Activated naive CD4-positive, alpha-beta T cell treated with anti-CD3 and anti-CD28 coated beads, Interleukin-2, amount 50 U/mL, for 72 hours (primary cell): ENCODE measurements at regions not wholly inside any gene's neighbourhood (a gene's known extent, or its start where the extent isn't known, plus 50 kb on each side); places are given as distances from the start of the nearest gene placed in this dataset.
"Not testable (repeated sequence)": the region's sequence is repeated elsewhere in the genome, so short reads cannot be mapped to it uniquely, and the experiment has no call there.

Experiments used
- ATAC-seq, 2 donors: fragments of 150-1000 bp; cut with Tn5 transposase; 2 replicates each; pipeline ENCODE4 v1.10.0; 2021; ENCODE audit warnings: mild to moderate bottlenecking in 2 of 2, moderate library complexity in 2 of 2
- DNase-seq, 2 donors: peaks; one replicate each; pipeline ENCODE4 v3.0.0; 2021 to 2022; ENCODE audit warnings: low spot score in 2 of 2
- H3K27ac Mint-ChIP-seq, 2 donors: one replicate each; pipeline ENCODE4 v1.8.0; 2022; ENCODE audit warnings: mild to moderate bottlenecking in 2 of 2, mixed read lengths in 2 of 2
- H3K36me3 Mint-ChIP-seq, 2 donors: one replicate each; pipeline ENCODE4 v1.8.0; 2022; ENCODE audit warnings: mixed read lengths in 2 of 2
- H3K9me3 Mint-ChIP-seq, 2 donors: one replicate each; pipeline ENCODE4 v1.8.0; 2022; ENCODE audit warnings: mixed read lengths in 2 of 2

DNA sequence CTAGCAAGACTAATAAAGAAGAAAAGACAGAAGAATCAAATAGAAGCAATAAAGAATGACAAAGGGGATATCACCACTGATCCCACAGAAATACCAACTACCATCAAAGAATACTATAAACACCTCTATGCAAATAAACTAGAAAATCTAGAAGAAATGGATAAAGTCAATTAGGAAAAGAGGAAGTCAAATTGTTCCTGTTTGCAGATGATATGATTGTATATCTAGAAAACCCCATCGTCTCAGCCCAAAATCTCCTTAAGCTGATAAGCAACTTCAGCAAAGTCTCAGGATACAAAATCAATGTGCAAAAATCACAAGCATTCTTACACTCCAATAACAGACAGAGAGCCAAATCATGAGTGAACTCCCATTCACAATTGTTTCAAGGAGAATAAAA is 133.0 kb downstream of the ZFAND4 start:
- H3K9me3 Mint-ChIP-seq, DNase-seq, ATAC-seq, H3K27ac Mint-ChIP-seq: not testable (repeated sequence)
- peaks cover 0 to 13% of the 10 kb centered on the region in 2 donors for H3K36me3 Mint-ChIP-seq

DNA sequence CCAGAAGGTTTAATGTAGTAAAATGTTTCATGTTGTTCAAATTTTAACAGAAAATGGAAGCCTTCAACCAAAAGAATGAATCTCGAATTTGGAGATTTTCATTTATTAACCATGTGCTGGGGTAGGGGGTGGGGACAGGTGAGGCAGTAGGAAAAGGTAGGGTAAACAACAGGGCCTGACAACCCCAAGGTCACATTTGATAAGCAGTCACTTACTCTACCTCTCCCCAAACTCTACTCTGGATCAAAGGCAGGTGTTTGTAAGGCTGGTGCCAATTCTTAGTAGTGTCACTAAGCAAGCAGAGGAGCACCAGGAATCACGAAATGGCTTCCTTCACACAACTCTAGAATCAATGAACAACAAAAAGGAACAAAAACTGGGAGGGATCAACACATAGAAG is 138.0 kb downstream of the ZFAND4 start:
- DNase-seq (no peak), ATAC-seq (no peak)
- H3K9me3 Mint-ChIP-seq, result peaks cover 4 to 6% of the 10 kb centered on the region in 2 donors
- H3K27ac Mint-ChIP-seq, result no peak overlapping the region
- H3K36me3 Mint-ChIP-seq, result peaks cover 0 to 18% of the 10 kb centered on the region in 2 donors

DNA sequence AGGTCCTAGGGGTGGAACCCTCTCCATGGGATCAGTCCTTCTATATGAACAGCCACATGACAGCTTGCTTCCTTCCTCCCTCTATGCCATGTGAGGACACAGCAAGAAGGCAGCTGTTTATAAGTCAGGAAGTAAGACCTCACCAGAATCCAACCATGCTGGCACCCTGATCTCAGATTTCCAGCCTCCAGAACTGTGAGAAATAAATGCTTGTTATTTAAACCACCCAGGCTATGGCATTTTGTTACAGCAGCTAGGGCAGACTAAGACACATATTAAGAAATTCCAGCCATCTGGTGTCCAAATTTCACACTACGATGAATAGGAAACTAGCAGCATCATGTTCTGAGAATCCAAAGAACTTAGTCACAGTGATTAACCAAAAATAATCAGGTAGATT is 140.1 kb downstream of the ZFAND4 start:
- Mint-ChIP-seq H3K36me3 (peaks cover 0 to 15% of the 10 kb centered on the region in 2 donors), H3K27ac (no peak overlapping the region), H3K9me3 (no peaks in the 10 kb centered on the region)
- no peak for ATAC-seq
- no peak for DNase-seq

DNA sequence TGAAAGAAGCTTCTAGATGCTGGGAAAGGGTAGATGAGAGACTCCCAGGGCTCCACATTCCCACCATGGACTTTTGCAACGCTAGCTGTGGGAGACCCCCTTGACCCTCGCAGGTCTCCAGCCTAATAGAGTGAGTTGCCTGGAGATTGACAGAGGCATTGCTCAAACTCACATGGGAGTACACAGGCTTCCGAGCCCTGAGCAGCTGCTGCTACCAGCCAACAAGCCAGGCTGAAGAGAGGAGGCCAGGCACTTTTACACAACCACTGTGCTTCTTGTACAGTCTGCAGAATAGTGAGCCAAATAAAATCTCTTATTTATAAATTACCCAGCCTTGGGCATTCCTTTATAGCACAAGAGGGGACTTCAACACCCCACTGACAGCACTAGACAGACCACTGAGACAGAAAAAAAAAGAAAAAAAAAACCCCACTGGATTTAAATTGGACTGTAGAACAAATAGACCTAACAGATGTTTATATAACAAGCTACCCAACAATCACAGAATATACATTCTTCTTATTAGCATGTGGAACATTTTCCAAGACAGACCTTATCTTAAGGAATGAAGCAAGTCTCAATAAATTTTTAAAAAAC is 146.2 kb downstream of the ZFAND4 start:
- peaks cover 0 to 22% of the 10 kb centered on the region in 2 donors for H3K36me3 Mint-ChIP-seq
- ATAC-seq, result no peak

DNA sequence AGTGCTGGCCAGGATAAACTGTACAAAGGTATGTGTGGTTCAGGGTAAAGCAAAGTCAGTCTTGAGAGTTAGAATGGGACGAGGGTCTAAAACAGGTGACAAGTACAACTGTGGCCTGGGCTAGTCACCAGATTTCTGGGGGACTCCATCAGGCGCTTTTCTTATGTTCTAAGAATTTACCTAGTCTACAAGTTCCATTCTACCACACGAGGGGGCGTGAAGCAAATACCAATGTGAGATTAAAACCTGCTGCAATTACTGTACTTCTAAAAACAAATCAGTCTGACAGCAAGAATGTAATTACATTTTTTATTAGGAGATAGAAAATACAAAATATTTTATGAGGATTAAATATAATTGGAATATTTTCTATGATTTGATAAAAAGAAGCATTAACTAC is 146.5 kb downstream of the ALOX5 start:
- no peak for ATAC-seq
- H3K27ac Mint-ChIP-seq, result no peak overlapping the region
- DNase-seq, result no peak
- H3K9me3 Mint-ChIP-seq, result no peaks in the 10 kb centered on the region
- peaks cover 0 to 5% of the 10 kb centered on the region in 2 donors for H3K36me3 Mint-ChIP-seq

More for the DNA sequence above, 146.2 kb downstream of the ZFAND4 start:
- no peak overlapping the region for H3K27ac Mint-ChIP-seq
- H3K9me3 Mint-ChIP-seq, result no peaks in the 10 kb centered on the region
- DNase-seq, result no peak

DNA sequence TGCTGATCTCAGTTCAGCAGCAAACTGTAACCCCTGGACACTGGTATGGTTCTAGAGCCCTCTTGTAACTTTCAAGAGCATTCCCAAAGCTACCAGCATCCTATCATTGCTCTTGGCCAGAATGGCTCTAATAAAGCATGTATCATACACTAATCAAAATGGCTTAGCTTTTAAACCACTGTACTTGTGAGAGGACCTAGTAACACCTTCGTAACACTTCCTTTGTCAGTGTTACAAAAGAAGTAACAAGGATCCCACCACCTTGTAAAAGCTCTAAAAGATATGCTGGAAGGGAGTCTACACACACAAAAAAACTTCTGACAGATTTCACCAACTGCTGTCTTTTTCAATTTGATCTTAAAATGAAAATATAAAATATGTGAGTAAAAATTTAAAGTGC is 144.7 kb downstream of the ALOX5 start:
- ATAC-seq, result no peak
- Mint-ChIP-seq H3K36me3 (peaks cover 0 to 5% of the 10 kb centered on the region in 2 donors), H3K27ac (no peak overlapping the region), H3K9me3 (no peaks in the 10 kb centered on the region)
- no peak for DNase-seq

DNA sequence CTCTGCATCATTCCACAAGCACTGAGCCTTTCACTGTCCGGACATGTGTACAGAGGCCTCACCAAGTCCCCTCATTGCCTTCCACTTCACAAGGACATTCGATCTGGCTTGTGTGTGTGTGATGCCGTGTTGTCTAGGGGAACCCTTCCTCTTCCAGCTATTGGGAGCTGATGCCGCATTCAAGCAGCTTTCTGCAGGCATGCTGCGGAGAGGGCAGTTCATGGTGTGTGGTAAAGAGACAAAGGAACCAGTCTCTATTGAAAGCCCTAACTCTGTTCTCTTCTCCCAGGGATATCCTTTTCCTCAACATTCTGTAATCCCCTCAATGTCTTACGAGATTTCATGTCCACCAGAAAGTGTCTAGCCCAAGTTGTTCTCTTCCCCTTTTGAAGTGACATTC is 141.6 kb downstream of the ALOX5 start:
- Mint-ChIP-seq H3K27ac (peak overlapping the region; percentile 22 to 49), H3K36me3 (peaks cover 0 to 5% of the 10 kb centered on the region in 2 donors), H3K9me3 (no peaks in the 10 kb centered on the region)
- no peak for ATAC-seq
- DNase-seq, result no peak

DNA sequence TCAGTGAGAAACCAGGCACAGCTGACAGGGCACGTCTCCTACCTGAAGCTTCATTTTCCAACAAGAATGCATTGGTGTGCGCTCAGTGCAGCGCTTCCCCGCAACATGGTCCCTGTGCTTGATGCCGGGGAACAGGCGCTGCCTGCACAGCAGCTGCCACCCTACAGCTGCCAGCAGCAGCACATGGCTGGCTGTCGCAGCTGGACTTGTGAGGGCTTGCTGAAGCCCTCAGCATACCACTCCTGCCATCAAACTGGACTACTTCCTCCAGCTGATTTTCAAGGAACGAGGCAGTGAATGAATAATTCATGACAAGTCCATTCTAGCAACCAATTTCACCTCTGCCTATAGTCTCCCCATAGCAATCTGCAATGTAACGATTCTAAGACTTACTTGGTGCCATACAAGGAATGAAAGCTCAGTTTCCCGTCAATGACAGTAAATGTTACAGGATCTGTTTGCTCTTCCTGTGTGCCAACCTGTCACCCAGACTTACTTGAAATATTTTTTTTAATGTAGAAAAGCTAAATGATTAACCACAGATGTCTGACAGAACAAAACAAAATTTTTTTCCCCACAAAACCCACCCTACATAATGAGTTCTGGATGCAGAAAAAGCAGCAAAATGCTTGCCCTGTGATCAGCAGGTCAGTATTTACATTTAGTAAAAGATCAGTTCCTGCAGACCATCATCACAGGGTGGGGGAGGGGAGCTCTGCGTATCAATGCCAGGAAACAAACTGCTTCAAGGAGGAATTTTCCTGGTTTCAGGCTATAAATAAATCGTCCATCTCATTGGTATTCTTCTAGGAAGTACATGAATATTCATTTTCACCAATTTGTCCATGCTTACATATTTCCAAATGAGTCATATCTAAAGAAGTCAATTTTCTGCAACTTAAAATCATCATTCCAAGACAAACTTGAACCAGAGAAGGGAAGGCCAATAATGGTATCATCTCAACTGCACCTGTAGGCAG is 140.6 kb downstream of the ALOX5 start:
- H3K9me3 Mint-ChIP-seq, result no peaks in the 10 kb centered on the region
- peaks cover 0 to 5% of the 10 kb centered on the region in 2 donors for H3K36me3 Mint-ChIP-seq
- ATAC-seq (no peak), DNase-seq (no peak)
- H3K27ac Mint-ChIP-seq, result no peak overlapping the region

DNA sequence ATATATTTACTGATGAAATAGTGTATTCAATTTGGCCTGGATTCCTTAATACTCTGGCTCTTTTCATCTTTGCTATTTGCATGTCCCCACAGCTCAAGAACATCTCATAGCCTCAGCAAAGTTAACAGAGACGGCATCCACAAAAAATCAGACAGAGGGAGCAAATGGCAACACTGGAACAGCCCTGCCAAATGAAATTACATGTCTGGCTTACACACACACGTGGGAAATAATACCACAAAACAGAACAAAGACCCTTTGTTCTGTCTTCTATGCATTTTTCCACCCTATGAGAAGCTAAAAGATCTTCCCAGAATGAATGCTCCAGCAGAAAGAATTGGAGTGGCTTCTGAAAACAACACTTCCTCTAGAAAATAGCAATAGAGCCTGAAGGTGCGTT is 139.5 kb downstream of the ALOX5 start:
- no peaks in the 10 kb centered on the region for H3K9me3 Mint-ChIP-seq
- peaks cover 0 to 5% of the 10 kb centered on the region in 2 donors for H3K36me3 Mint-ChIP-seq
- no peak for ATAC-seq
- no peak overlapping the region for H3K27ac Mint-ChIP-seq
- no peak for DNase-seq

DNA sequence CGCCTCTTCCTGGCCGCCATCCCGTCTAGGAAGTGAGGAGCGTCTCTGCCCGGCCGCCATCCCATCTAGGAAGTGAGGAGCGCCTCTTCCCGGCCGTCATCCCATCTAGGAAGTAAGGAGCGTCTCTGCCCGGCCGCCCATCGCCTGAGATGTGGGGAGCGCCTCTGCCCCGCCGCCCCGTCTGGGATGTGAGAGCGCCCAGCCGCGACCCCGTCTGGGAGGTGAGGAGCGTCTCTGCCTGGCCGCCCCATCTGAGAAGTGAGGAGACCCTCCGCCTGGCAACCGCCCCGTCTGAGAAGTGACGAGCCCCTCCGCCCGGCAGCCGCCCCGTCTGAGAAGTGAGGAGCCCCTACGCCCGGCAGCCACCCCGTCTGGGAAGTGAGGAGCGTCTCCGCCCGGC is 137.9 kb downstream of the ALOX5 start:
- not testable (repeated sequence) for H3K27ac Mint-ChIP-seq

DNA sequence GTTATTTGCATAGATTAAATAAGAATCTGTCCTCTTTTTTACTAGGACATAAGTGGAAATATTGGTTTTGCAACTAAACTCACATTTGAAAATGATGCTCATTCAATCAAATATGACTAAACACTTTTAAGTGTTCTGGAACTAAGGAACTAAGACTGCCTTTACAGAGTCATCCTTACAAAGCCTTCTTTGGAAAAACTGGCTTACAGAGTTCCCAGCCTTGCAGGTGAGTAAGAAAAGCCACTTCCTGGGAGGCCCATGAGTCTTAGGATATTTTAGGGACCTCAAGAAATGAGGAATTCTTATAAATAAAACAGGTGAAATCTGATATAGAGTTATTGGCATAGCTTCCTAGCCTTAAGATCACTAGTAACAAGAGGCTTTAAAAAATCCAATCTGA is 135.5 kb downstream of the ALOX5 start:
- ATAC-seq, result no peak
- H3K36me3 Mint-ChIP-seq, result no peaks in the 10 kb centered on the region
- H3K27ac Mint-ChIP-seq, result no peak overlapping the region
- DNase-seq, result no peak
- no peaks in the 10 kb centered on the region for H3K9me3 Mint-ChIP-seq

More for the DNA sequence above, 137.9 kb downstream of the ALOX5 start:
- not testable (repeated sequence) for ATAC-seq, H3K9me3 Mint-ChIP-seq, DNase-seq, H3K36me3 Mint-ChIP-seq

DNA sequence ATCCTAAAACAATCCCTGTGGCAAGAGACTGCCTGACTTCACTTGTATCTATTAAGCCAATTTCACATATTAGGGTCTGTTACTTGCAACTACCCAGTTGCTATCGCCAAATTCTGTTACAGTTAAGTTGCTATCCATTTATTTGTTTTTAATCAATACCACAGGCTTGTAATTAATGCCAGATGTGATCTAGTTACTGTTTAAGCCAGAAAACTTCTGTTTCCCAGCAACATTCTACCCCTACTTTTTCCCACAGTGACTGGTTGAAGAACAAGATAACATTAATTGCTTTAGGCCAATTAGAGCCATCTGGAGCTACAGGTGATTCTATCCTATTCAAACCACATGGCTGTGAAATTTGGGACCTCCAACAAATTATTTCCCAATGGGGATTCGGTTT is 131.3 kb downstream of the ALOX5 start:
- H3K27ac Mint-ChIP-seq, result no peak overlapping the region
- H3K36me3 Mint-ChIP-seq, result no peaks in the 10 kb centered on the region
- DNase-seq (no peak), ATAC-seq (no peak)
- H3K9me3 Mint-ChIP-seq, result no peaks in the 10 kb centered on the region

DNA sequence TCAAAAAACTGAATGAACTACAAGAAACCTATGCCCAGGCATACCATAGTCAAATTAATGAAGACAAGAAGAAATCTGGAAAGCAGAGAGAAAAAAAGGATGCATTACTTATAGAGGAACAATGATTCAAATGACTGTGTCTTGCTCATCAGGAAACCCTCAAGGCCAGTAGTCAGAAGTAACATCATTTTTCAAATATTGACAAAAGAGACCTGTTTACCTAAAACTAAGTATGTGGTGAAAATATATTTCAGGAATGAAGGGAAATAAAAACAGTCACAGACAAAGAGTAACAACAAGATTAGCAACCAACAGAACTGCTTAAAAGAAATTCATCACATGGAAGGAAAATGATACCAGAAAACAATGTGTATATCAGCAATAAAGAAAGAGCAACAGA is 128.4 kb downstream of the ALOX5 start:
- Mint-ChIP-seq H3K27ac (no peak overlapping the region), H3K9me3 (no peaks in the 10 kb centered on the region), H3K36me3 (peaks cover 0 to 2% of the 10 kb centered on the region in 2 donors)
- DNase-seq (no peak), ATAC-seq (no peak)

DNA sequence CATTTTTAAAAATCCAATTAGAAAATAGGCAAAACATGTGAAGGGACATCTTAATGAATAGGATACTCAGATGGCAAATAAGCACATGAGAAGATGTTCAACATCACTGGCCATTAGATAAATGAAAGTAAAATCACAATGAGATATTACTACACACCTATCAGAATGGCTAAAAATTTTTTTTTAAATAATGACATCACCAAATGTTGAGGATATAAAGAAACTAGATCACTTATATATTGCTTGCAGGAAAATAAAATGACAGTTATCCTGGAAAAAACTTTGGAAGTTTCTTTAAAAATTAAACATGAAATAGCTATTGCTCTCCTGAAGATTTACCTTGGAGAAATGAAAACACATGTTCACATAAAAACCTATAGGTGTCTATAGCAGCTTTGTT is 127.8 kb downstream of the ALOX5 start:
- Mint-ChIP-seq H3K9me3 (no peaks in the 10 kb centered on the region), H3K27ac (no peak overlapping the region), H3K36me3 (peaks cover 0 to 5% of the 10 kb centered on the region in 2 donors)
- no peak for ATAC-seq
- DNase-seq, result no peak

DNA sequence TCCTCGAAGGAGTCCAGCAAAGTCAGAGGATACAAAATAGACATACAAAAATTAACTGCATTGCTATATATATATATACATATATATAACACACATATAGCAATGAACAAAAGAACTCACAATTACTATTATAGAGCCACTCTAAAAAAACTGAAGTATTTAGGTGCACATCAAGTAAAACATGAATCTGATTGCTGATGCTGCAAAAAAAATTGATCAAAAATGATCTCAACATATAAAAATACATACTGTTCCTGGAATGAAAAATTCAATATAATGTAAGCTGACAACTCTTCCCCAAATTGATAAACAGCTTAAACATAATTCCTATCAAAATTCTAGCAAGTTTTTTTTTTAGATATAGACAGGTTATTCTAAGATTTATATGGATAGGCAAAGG is 126.8 kb downstream of the ALOX5 start:
- Mint-ChIP-seq H3K9me3 (peaks cover 1% of the 10 kb centered on the region in 2 donors), H3K36me3 (peaks cover 0 to 8% of the 10 kb centered on the region in 2 donors), H3K27ac (no peak overlapping the region)
- no peak for ATAC-seq
- DNase-seq, result no peak

DNA sequence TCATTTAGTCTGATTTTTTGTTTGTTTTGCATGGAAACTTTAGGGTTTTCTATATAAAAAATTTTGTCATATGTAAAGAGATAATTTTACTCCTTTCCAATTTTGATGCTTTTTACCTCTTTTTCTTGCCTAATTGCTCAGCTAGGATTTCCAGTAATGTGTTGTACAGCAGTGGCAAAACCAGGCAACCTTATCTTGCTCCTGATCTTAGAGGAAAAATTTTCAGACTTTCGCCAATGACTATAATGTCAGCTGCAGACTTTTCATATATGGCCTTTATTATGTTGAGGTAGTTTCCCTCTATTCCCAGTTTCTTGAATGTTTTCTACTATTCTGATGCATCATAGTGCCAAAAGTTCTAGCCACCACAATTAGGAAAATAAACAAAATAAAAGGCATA is 126.3 kb downstream of the ALOX5 start:
- peaks cover 4 to 12% of the 10 kb centered on the region in 2 donors for H3K36me3 Mint-ChIP-seq
- no peak for ATAC-seq
- no peak overlapping the region for H3K27ac Mint-ChIP-seq
- H3K9me3 Mint-ChIP-seq, result peaks cover 6% of the 10 kb centered on the region in 2 donors
- no peak for DNase-seq

DNA sequence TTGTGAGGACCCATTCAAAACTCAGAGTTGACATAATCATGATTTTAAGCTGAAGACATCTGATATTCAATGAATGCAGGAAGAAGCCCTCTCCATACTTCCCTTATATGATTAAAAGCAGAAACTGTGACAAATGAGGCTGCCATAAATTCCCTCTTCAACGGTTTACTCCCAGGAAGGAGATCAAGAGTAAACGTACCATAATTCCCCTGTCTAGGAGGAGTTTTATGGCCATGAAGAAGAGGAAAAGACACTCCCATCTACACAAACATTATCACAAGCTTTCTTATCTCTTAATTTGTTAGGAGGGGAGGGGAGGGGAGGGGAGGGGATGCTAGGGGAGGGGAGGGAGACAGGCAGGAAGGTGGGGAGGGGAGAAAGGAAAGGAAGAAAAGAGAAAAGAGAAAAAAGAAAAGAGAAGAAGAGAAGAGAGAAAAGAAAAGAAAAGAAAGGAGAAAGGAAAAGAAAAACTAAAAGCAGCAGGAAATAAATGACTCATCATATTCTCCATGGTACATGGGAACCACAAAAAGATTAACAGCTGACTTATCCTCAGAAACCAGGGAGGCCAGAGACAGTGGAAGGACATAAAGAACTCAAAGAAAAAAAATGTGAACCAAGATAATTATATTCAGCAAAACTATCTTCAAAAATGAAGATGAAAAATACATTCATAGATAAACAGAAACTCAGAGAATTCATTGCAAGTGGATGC is 121.6 kb downstream of the ALOX5 start:
- ATAC-seq (no peak), DNase-seq (no peak)
- Mint-ChIP-seq H3K27ac (peak overlapping the region in 1 of 2 donors; percentile 39), H3K36me3 (peaks cover 6 to 16% of the 10 kb centered on the region in 2 donors), H3K9me3 (peaks cover 8% of the 10 kb centered on the region in 2 donors)
